ENCODE measurements at regions not wholly inside any gene's neighbourhood (a gene's known extent, or its start where the extent isn't known, plus 50 kb on each side); places are given as distances from the start of the nearest gene placed in this dataset.

GRCh38 chr13:107421951-107422350 lies 793.4 kb downstream of the LIG4 start:
- no peak overlapping the region for H3K27ac Mint-ChIP-seq
- H3K4me3 Mint-ChIP-seq, result no peak overlapping the region
- ATAC-seq, result no peak
- no peak for DNase-seq (ENCODE audit: low spot score in 2 of 2)
- H3K36me3 Mint-ChIP-seq, result no peaks in the 10 kb centered on the region
- peaks cover 8% of the 10 kb centered on the region for H3K9me3 Mint-ChIP-seq
- no peaks in the 10 kb centered on the region for H3K4me1 Mint-ChIP-seq

GRCh38 chr13:107421028-107421427 lies 794.3 kb downstream of the LIG4 start:
- no peaks in the 10 kb centered on the region for H3K36me3 Mint-ChIP-seq
- no peak overlapping the region for H3K4me3 Mint-ChIP-seq
- ATAC-seq (no peak), DNase-seq (ENCODE audit: low spot score in 2 of 2) (no peak)
- no peak overlapping the region for H3K27ac Mint-ChIP-seq
- H3K9me3 Mint-ChIP-seq, result peaks cover 16% of the 10 kb centered on the region
- no peaks in the 10 kb centered on the region for H3K4me1 Mint-ChIP-seq

- DNase-seq (ENCODE audit: low spot score in 2 of 2) (no peak), ATAC-seq (no peak)
- no peak overlapping the region for H3K4me3 Mint-ChIP-seq
- H3K9me3 Mint-ChIP-seq, result peaks cover 15% of the 10 kb centered on the region
- H3K36me3 Mint-ChIP-seq, result no peaks in the 10 kb centered on the region
- no peak overlapping the region for H3K27ac Mint-ChIP-seq
- H3K4me1 Mint-ChIP-seq, result no peaks in the 10 kb centered on the region
Observed at GRCh38 chr13:107413005-107413404, 802.3 kb downstream of the LIG4 start.

GRCh38 chr13:107407074-107407473 lies 808.3 kb downstream of the LIG4 start:
- no peak for ATAC-seq
- no peak for DNase-seq (ENCODE audit: low spot score in 2 of 2)
- no peak overlapping the region for H3K4me3 Mint-ChIP-seq
- H3K9me3 Mint-ChIP-seq, result peaks cover 14% of the 10 kb centered on the region
- no peak overlapping the region for H3K27ac Mint-ChIP-seq
- H3K36me3 Mint-ChIP-seq, result no peaks in the 10 kb centered on the region
- no peaks in the 10 kb centered on the region for H3K4me1 Mint-ChIP-seq

GRCh38 chr13:107395927-107396662 lies 819.2 kb downstream of the LIG4 start:
- Mint-ChIP-seq H3K4me1 (no peaks in the 10 kb centered on the region), H3K4me3 (no peak overlapping the region), H3K9me3 (peaks cover 17% of the 10 kb centered on the region), H3K27ac (no peak overlapping the region), H3K36me3 (no peaks in the 10 kb centered on the region)
- DNase-seq (ENCODE audit: low spot score in 2 of 2) (no peak), ATAC-seq (peak; percentile 8)

GRCh38 chr13:107392205-107392604 lies 823.1 kb downstream of the LIG4 start:
- ATAC-seq, result no peak
- no peaks in the 10 kb centered on the region for H3K4me1 Mint-ChIP-seq
- no peak overlapping the region for H3K4me3 Mint-ChIP-seq
- DNase-seq (ENCODE audit: low spot score in 2 of 2), result no peak
- no peaks in the 10 kb centered on the region for H3K36me3 Mint-ChIP-seq
- no peak overlapping the region for H3K27ac Mint-ChIP-seq
- H3K9me3 Mint-ChIP-seq, result peaks cover 11% of the 10 kb centered on the region

- no peak overlapping the region for H3K4me3 Mint-ChIP-seq
- no peak overlapping the region for H3K27ac Mint-ChIP-seq
- DNase-seq (ENCODE audit: low spot score in 2 of 2) (no peak), ATAC-seq (no peak)
- H3K4me1 Mint-ChIP-seq, result no peaks in the 10 kb centered on the region
- H3K36me3 Mint-ChIP-seq, result no peaks in the 10 kb centered on the region
- peaks cover 11% of the 10 kb centered on the region for H3K9me3 Mint-ChIP-seq
Observed at GRCh38 chr13:107387525-107387924, 819.6 kb upstream of the ARGLU1 start.

- H3K4me1 Mint-ChIP-seq, result no peaks in the 10 kb centered on the region
- H3K9me3 Mint-ChIP-seq, result peaks cover 13% of the 10 kb centered on the region
- ATAC-seq (no peak), DNase-seq (ENCODE audit: low spot score in 2 of 2) (no peak)
- no peak overlapping the region for H3K27ac Mint-ChIP-seq
- no peak overlapping the region for H3K4me3 Mint-ChIP-seq
- no peaks in the 10 kb centered on the region for H3K36me3 Mint-ChIP-seq
Observed at GRCh38 chr13:107379407-107380155, 811.6 kb upstream of the ARGLU1 start.

GRCh38 chr13:107376341-107377125 lies 808.6 kb upstream of the ARGLU1 start:
- Mint-ChIP-seq H3K27ac (no peak overlapping the region), H3K9me3 (peaks cover 12% of the 10 kb centered on the region), H3K36me3 (no peaks in the 10 kb centered on the region), H3K4me3 (no peak overlapping the region), H3K4me1 (no peaks in the 10 kb centered on the region)
- ATAC-seq (no peak), DNase-seq (ENCODE audit: low spot score in 2 of 2) (no peak)

- Mint-ChIP-seq H3K9me3 (peaks cover 12% of the 10 kb centered on the region), H3K36me3 (no peaks in the 10 kb centered on the region), H3K4me3 (no peak overlapping the region), H3K27ac (no peak overlapping the region), H3K4me1 (no peaks in the 10 kb centered on the region)
- no peak for ATAC-seq
- no peak for DNase-seq (ENCODE audit: low spot score in 2 of 2)
Observed at GRCh38 chr13:107375701-107376340, 807.9 kb upstream of the ARGLU1 start.

GRCh38 chr13:107374038-107374437 lies 806.1 kb upstream of the ARGLU1 start:
- Mint-ChIP-seq H3K36me3 (no peaks in the 10 kb centered on the region), H3K4me3 (no peak overlapping the region)
- ATAC-seq, result no peak

GRCh38 chr13:107373551-107373950 lies 805.6 kb upstream of the ARGLU1 start:
- no peak for ATAC-seq

More at GRCh38 chr13:107374038-107374437, 806.1 kb upstream of the ARGLU1 start:
- no peak overlapping the region for H3K27ac Mint-ChIP-seq
- peaks cover 12% of the 10 kb centered on the region for H3K9me3 Mint-ChIP-seq
- no peaks in the 10 kb centered on the region for H3K4me1 Mint-ChIP-seq
- no peak for DNase-seq (ENCODE audit: low spot score in 2 of 2)

GRCh38 chr13:107370015-107370785 lies 802.3 kb upstream of the ARGLU1 start:
- Mint-ChIP-seq H3K9me3 (peaks cover 12% of the 10 kb centered on the region), H3K27ac (no peak overlapping the region), H3K4me1 (no peaks in the 10 kb centered on the region), H3K4me3 (no peak overlapping the region), H3K36me3 (no peaks in the 10 kb centered on the region)
- ATAC-seq, result no peak
- no peak for DNase-seq (ENCODE audit: low spot score in 2 of 2)

More at GRCh38 chr13:107373551-107373950, 805.6 kb upstream of the ARGLU1 start:
- Mint-ChIP-seq H3K4me3 (no peak overlapping the region), H3K36me3 (no peaks in the 10 kb centered on the region), H3K27ac (no peak overlapping the region), H3K4me1 (no peaks in the 10 kb centered on the region), H3K9me3 (peaks cover 16% of the 10 kb centered on the region)
- no peak for DNase-seq (ENCODE audit: low spot score in 2 of 2)

GRCh38 chr13:107367258-107367657 lies 799.3 kb upstream of the ARGLU1 start:
- H3K9me3 Mint-ChIP-seq, result peaks cover 17% of the 10 kb centered on the region
- no peak for ATAC-seq
- no peak overlapping the region for H3K27ac Mint-ChIP-seq
- no peak for DNase-seq (ENCODE audit: low spot score in 2 of 2)
- no peaks in the 10 kb centered on the region for H3K36me3 Mint-ChIP-seq
- no peak overlapping the region for H3K4me3 Mint-ChIP-seq
- no peaks in the 10 kb centered on the region for H3K4me1 Mint-ChIP-seq

Measured in stimulated activated effector memory CD8-positive, alpha-beta T cell treated with anti-CD3 and anti-CD28 coated beads, Interleukin-12 subunit alpha, Interleukin-12 subunit beta, amount 100 ng/mL, for 72 hours (primary cell).